HuH-7 (cell line): ENCODE measurements at regions not wholly inside any gene's neighbourhood (a gene's known extent, or its start where the extent isn't known, plus 50 kb on each side); places are given as distances from the start of the nearest gene placed in this dataset.
"Not testable (repeated sequence)": the region's sequence is repeated elsewhere in the genome, so short reads cannot be mapped to it uniquely, and the experiment has no call there.

Source experiments
- DNase-seq: peaks from one replicate; pipeline ENCODE4 v3.0.0; 2011; ENCODE audit warnings: low spot score

DNA sequence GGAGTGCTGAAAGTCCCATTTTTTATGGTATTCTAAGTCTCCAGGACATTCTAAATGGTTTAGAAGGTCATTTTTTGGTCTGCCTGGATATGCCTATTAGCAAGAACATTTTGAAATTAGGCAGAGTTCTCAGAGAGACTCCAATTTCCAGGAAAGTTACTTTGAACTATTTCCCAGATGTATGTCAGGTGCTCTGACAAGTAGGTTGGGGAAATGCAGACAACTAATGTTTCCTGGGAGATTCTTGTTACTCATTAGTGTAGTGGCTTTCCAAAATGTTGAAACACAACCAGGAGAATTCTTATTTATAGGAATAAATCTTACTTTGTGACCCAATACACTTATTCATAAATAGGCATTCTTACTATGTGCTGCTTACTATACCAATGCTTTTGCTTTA is 268.4 kb downstream of the ZNF37A start:
- DNase-seq: not testable (repeated sequence)

DNA sequence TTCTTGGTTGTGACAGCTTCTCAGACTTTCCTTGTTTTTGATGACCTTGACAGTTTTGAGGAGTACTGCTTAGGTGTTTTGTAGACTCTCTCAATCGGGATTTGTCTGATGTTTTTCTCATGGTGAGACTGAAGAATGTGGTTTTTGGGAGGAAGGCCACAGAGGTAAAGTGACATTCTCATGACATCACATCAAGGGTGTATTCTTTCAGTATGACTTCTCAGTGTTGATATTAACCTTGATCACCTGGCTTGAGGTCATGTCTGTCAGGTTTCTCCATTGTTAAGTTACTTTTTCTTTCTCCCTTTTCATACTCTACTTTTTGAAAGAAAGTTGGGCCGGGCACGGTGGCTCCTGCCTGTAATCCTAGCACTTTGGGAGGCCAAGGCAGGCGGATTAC is 269.9 kb downstream of the ZNF37A start:
- DNase-seq: not testable (repeated sequence)

DNA sequence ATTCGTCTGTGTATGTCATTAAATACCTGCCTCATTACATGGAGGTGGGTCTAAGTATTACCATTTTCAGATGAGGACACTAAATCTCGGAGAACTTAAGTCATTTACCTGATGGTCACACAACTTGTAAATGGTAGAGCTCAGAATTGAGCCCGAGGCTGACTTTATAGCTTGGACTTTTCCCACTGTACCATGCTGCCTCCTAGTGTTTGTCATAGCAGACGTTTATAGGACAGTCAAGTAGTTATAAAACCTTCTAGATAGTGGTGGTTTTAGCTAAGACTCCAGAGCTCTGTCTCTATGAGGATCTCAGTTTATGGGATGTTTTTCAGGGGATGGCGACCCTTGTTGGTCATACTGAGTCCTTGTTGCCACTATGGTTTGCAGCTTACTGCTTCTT is 271.8 kb downstream of the ZNF37A start:
- not testable (repeated sequence) for DNase-seq

DNA sequence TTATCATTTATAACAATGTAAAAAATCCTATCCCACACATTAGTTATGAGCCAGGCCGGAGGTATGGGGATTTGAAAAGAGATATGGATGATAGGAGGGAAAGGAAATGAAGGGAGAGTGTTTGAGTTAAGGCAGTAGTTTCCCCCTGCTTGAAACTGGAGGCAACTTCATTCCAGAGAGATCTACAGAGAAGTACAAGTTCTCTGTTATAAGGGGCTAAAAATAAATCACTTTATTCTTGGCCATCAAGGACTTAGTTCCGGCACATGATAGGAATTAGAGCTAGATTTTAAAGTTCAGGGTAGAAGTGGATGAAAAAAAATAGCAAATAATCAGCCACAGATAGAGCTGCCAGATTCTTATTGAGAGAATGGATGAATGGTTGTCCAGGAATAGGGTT is 289.7 kb downstream of the ZNF37A start:
- not testable (repeated sequence) for DNase-seq

DNA sequence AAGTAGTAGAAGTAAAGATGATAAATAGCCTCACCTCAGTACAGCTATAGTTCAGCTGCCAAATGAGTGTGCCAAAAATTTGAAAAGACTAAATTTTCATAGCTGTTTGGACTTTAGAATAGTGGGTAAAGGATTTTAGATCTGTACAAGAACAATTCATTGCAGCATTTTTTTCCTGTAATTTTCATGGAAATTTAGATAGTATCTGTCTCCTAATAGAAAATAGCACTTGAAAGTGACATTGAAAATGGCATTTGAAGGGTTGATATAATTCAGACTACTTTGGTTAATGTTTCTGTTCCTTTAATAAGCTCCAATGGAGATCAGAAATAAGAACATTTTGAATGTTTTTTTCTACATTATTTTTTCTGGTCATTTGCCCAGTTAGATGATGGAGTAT is 292.7 kb downstream of the ZNF37A start:
- not testable (repeated sequence) for DNase-seq

DNA sequence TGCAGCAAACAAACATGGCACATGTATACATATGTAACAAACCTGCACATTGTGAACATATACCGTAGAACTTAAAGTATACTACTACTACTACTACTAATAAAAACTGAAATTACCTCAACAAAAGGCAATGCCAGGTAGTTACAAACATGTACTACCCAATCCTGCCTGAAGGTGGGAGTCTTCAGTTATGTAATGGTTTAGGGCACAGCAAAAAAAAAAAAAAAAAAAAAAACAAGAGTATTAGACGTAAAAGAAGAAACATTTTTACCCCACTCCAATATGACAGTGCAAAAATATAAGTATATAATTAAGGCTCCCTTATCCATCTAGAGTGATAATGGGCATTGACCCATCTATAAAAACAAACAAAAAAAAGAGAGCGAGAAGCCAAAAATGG is 296.6 kb downstream of the ZNF37A start:
- not testable (repeated sequence) for DNase-seq

DNA sequence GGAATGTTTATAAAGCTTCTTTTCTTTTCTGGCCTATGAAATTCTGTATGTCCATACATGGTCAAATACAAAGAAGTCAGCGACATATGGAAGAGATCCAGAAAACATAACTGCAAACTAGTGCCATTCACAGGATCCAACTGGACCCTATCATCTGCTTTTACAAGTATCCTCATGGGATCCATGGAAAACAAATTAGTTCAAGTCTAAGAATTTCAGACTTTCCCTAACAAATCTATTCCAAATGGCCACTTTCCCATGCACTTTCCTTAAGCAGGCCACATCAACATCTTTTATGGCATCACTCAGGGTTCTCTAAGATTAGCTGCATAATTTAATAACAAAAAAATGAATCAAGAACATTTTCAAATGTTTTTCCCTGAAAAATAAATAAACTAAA is 301.3 kb downstream of the ZNF37A start:
- not testable (repeated sequence) for DNase-seq

DNA sequence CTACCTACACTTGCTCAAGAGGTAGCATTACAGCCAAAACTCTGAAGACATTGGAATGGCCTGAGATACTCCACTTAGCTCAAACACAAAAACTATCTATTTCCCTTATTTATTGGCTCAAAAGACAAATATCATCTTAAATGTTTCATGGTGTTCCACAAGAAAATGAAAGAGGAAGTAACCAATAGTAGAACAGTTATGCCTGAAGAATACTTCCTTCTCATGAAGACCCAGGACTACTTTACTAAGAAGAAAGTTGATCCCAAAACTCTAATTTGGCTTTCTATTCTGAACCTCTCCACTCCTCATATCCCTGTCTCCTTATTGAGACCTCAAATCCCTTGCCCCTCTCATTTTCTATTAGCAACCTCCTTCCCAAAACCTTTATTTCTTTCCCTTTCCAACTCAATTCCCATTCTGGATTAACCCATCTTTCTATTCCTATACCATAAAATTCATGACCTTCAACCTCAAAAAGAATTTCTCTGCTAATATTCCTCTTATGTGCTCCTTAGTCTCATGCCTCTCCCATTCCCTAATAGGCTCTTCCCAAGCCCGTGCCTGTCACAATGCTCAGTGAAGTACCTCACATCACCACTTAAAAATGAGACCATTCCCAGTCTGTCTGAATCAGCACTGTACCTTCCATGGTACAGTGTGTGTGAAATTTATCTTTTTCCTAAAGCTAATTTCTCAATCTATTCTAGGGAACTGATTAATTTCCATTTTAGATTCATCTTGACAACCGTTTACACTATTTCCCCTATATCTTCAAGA is 302.2 kb downstream of the ZNF37A start:
- DNase-seq: not testable (repeated sequence)

DNA sequence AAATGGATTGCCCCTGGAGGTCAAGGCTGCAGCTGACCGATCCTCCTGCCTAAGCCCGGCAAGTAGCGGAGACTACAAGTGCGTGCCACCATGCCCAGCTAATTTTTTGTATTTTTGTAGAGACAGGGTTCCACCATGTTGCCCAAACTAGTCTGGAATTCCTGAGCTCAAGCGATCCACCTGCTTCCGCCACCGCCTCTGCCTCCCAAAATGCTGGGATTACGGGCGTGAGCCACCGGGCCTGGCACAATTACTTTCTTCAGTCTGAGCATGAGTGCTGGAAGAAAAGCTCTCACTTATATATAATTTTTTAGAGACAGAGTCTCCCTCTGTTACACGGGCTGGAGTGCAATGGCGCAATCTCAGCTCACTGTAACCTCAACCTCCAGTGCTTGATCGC is 307.4 kb downstream of the ZNF37A start:
- not testable (repeated sequence) for DNase-seq

DNA sequence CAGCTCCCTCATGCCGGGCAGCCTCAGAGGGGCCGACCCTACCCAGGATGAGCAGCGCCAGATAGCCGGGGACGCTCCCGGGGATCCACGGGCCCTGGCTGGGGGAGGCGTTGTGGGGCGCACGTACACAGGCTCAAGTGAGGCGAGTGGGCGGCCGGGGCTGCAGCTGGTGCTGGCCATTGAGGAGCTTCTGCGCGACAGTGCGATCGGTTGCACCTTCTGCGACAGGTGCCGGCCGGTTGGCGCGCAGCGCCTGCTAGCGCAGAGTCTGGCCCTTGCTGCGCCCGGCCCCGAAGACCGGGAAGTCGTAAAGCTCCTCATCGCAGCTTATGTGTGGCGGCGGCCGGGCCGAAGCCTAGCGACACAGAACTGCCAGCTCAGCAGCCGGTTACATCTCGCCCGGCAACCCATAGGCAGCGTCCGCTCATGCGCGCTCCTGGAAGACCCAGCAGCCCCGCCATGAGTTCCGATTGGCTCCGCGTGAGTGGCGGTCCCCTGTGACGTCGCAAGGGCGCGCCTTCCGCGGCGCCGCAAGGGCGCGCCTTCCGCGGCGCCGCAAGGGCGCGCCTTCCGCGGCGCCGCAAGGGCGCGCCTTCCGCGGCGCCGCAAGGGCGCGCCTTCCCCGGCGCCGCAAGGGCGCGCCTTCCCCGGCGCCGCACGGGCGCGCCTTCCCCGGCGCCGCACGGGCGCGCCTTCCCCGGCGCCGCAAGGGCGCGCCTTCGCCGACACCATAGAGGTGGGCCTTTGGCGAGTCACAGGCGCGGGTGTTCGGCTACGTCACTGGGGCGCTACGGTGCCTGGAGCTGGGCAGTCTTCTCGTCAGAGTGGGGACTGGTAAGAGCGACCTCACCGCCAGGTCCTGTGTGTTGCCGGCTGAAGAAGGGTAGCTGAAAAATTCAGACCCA is 308.6 kb downstream of the ZNF37A start:
- DNase-seq: peak; percentile 75

DNA sequence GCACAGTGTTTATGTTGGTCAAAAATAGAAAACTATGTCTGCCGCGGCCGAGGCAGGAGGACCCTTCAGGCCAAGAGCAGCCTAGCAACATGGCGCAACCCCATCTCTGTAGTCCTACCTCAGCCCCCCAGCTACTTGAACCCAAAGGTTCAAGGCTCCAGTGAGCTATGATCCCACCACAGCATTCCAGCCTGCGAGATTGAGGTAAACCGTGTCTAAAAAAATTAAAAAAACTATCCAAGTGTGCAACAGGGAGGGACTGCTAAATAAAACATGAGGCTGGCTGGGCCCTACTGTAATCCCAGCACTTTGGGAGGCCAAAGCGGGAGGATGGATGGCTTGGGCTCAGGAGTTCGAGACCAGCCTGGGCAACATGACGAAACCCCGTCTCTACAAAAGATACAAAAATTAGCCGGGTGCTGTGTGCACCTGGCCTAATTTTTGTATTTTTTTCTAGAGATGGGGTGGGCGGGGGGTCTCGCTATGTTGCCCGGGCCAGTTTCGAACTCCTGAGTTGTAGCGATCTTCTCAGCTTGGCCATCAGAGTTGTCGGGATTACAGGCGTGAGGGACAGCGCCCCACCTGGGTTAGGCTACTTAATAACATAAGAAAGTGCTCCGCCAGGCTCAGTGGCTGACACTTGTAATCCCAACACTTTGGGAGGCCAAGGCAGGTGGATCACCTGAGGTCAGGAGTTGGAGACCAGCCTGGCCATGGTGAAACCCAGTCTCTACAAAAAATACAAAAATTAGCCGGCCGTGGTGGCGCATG is 309.4 kb downstream of the ZNF37A start:
- DNase-seq: not testable (repeated sequence)

DNA sequence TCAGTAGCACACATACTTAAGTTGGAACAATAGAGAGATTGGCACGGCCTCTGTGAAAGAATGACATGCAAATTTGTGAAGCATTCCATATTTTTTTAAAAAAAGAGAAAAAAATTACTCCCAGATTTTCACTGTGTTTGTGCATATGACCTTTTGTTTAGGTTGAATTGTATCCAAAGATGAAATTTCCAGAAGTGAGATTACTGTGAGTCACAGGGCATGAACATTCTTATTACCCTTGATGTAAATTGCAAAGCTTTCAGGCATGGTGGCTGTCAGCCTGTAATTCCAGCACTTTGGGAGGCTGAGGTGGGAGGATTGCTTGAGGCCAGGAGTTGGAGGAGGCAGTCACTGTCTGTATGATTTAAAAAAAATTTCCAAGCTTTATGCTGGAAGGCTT is 329.5 kb downstream of the ZNF37A start:
- DNase-seq: not testable (repeated sequence)

DNA sequence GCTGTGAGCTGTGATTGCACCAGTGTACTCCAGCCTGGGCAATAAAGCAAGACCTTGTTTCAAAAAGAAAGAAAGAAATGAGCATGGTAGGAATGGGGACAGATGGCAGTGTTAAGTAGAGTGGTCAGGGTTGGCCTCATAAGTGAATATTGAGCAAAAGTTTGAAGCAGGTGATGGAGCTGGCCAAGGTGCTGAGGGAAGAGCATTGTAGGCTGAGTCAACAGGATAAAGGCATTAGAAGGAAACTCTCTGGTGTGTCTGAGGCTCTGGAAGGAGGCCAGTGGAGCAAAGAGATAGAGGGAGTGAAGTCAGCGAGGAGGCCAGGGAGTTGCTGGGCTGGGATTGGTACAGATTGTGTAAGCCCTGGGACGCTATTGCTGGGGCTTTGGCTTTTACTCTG is 336.1 kb downstream of the ZNF37A start:
- DNase-seq: not testable (repeated sequence)

DNA sequence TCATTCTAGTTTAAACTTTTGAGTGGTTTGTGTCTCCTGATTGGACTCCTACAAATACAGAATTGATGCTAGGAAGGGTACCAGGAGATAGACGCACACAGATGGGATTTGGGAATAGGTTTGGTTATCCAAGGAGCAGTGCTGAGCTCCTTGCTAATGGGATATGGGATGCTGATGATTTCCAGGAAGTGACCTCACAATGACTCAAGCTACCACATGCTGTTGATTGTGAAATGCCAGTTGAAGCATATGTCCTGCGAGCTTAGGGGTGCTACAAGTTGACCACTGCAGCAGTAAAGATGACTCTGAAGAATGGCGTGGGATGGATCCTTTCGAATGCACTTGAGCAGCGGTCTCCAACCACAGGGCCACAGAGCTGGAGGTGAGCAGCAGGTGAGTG is 343.2 kb downstream of the ZNF37A start:
- DNase-seq: not testable (repeated sequence)

DNA sequence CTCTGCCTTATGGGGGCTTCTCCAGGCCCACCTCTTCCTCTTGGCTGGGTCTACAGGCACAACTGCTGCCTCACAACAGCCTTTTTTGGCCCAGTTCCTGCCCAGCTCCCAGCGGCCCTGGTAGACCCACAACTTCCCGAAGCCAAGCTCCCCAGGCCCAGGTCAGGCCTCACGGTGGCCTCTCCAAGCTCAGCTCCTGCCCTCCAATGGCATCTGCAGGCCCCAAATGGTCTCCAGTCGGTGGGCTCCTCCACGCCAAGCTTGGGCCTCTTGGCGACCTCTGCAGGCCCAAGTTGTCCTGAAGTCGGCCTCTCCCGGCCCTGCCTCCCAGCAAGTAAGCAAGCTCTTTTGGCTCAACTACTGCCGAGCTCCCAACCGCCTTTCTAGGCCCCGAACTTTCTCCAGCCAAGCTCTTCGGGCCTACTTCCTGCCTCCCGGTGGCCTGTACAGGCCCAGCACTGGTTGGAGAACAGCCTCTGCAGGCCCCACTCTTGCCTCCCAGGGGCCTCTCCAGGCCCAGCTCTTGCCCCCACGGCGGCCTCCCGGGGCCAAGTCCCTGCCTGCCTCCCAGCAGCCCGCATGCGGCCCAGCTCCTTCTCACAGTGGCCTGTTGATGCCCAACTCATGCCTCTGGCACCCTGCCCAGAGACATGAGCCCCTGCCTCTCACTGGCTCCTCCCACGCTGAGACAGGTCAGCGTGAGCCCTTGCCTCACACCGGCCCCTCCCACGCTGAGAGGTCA is 354.6 kb downstream of the ZNF37A start:
- DNase-seq: not testable (repeated sequence)

DNA sequence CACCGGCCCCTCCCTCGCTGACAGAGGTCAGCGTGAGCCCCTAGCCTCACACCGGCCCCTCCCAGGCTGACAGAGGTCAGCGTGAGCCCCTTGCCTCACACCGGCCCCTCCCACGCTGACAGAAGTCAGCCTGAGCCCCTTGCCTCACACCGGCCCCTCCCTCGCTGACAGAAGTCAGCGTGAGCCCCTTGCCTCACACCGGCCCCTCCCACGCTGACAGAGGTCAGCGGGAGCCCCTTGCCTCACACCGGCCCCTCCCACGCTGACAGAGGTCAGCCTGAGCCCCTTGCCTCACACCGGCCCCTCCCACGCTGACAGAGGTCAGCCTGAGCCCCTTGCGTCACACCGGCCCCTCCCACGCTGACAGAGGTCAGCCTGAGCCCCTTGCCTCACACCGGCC is 355.5 kb downstream of the ZNF37A start:
- not testable (repeated sequence) for DNase-seq

DNA sequence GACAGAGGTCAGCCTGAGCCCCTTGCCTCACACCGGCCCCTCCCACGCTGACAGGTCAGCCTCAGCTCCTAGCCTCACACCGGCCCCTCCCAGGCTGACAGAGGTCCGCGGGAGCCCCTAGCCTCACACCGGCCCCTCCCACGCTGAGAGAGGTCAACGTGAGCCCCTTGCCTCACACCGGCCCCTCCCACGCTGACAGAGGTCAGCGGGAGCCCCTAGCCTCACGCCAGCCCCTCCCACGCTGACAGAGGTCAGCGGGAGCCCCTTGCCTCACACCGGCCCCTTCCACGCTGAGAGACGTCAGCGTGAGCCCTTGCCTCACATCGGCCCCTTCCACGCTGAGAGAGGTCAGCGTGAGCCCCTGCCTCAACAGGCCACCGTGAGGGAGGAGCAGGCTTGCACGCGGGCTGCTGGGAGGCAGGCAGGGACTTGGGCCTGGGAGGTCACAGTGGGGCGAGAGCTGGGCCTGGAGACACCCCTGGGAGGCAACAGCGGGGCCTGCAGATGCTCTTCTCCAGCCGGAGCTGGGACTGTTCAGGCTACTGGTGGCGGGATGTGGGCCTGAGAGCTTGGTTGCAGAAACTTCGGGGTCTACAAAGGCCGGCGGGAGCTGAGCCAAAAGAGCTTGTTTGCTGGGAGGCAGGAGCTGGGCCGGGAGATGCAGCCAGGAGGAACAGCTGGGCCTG is 356.4 kb downstream of the ZNF37A start:
- DNase-seq: not testable (repeated sequence)

DNA sequence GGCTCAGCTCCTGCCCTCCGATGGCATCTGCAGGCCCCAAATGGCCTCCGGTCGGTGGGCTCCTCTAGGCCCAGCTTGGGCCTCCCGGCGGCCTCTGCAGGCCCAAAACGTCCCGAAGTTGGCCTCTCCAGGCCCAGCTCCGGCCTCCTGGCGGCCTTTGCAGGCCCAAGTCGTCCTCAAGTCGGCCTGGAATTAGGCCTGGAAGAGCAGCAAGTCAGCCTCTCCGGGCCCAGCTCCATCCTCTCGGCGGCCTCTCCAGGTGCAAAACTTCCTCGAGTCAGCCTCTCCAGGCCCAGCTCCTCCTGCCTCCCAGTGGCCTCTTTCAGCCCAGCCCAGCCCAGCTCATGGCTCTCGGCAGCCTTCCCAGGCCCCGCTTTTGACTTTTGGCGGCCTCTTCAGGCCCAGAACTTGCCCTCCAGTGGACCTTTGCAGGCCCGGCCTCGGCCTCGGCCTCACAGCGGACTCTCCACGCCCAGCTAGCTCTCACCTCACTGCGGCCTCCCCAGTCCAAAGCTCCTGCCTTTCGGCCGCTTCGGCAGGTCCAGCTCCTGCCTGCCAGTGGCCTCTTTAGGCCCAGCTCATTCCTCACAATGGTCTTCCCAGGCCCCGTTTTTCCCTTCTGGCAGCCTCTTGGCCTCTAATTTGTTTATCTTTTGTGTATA is 357.3 kb downstream of the ZNF37A start:
- not testable (repeated sequence) for DNase-seq
